H1 (cell line): ENCODE measurements at regions not wholly inside any gene's neighbourhood (a gene's known extent, or its start where the extent isn't known, plus 50 kb on each side); places are given as distances from the start of the nearest gene placed in this dataset.

Source experiments
- CTCF ChIA-PET: fragments of 300-600 bp; sonication (Branson Sonifier 250); formaldehyde crosslinking; loops from one replicate; lab custom pipeline; 2021; ENCODE audit not compliant: partially characterized antibody; lab: Charles Lee
- POLR2A ChIA-PET: fragments of 300-600 bp; sonication (Branson Sonifier 250); formaldehyde crosslinking; loops from one replicate; lab custom pipeline; 2021; ENCODE audit warnings: inconsistent platforms; ENCODE audit not compliant: partially characterized antibody; lab: Charles Lee
- DNase-seq, 2 experiments: peaks; one replicate each; pipeline versions ENCODE4 v3.0.0 to v3.0.0-alpha.2; 2010 to 2022; ENCODE audit warnings: low spot score in 2 of 2, low read depth in 1 of 2, mixed read lengths in 1 of 2
- FAIRE-seq: peaks from 2 replicates; lab custom pipeline; 2011; peaks lifted over from hg19 to GRCh38; lab: Jason Lieb, UNC
- H2AFZ ChIP-seq: 2 replicates; pipeline ENCODE4 v1.8.1; 2012; ENCODE audit warnings: low read length, inconsistent platforms
- H2AK5ac ChIP-seq: 2 replicates; pipeline ENCODE4 v1.6.1; 2013; ENCODE audit warnings: low read depth, low read length
- H2BK120ac ChIP-seq: replicated peaks from 2 replicates; pipeline ENCODE3; 2013; ENCODE audit warnings: low read depth, low read length, inconsistent platforms
- H2BK12ac ChIP-seq: 2 replicates; pipeline ENCODE4 v1.6.1; 2013; ENCODE audit warnings: low read depth, low read length
- H2BK15ac ChIP-seq: 2 replicates; pipeline ENCODE4 v1.6.1; 2013; ENCODE audit warnings: low read length
- H2BK20ac ChIP-seq: 2 replicates; pipeline ENCODE4 v1.6.1; 2013; ENCODE audit warnings: low read length
- H2BK5ac ChIP-seq: 2 replicates; pipeline ENCODE4 v1.6.1; 2013; ENCODE audit warnings: low read depth, low read length
- H3K14ac ChIP-seq: 2 replicates; pipeline ENCODE4 v1.6.1; 2013; ENCODE audit warnings: inconsistent platforms; ENCODE audit not compliant: insufficient read length
- H3K18ac ChIP-seq: 2 replicates; pipeline ENCODE4 v1.6.1; 2013; ENCODE audit warnings: low read length; ENCODE audit errors: extremely low read depth
- H3K23ac ChIP-seq: 2 replicates; pipeline ENCODE4 v1.6.1; 2013; ENCODE audit warnings: inconsistent platforms; ENCODE audit not compliant: insufficient read length
- H3K23me2 ChIP-seq: 2 replicates; pipeline ENCODE4 v1.6.1; 2013; ENCODE audit warnings: low read depth, low read length
- H3K27ac ChIP-seq: 2 replicates; pipeline ENCODE4 v1.6.1; 2011; ENCODE audit warnings: low read depth, low read length, inconsistent platforms
- H3K27me3 ChIP-seq, 4 experiments: replicated peaks in 1 of 4; 1 replicate in 1 of 4; 2 replicates in 3 of 4; pipeline versions ENCODE4 v1.6.1 to v1.8.1; 2011 to 2013; ENCODE audit warnings: low read length in 3 of 4, mild to moderate bottlenecking in 3 of 4, inconsistent platforms in 2 of 4, mixed read lengths in 2 of 4, moderate library complexity in 1 of 4; ENCODE audit not compliant: control insufficient read depth in 3 of 4, insufficient read depth in 3 of 4; ENCODE audit errors: extremely low read depth in 1 of 4
- H3K36me3 ChIP-seq, 4 experiments: 2 replicates each; pipeline versions ENCODE4 v1.6.1 to v1.8.1; 2011 to 2013; ENCODE audit warnings: mild to moderate bottlenecking in 4 of 4, low read length in 3 of 4, moderate library complexity in 2 of 4, control low read depth in 1 of 4, inconsistent platforms in 1 of 4; ENCODE audit not compliant: insufficient read depth in 4 of 4, control insufficient read depth in 2 of 4
- H3K4ac ChIP-seq: replicated peaks from 2 replicates; pipeline ENCODE3; 2013; ENCODE audit warnings: low read length, low read depth, mixed read lengths, inconsistent platforms; ENCODE audit not compliant: insufficient read length
- H3K4me1 ChIP-seq, 4 experiments: replicated peaks in 1 of 4; 1 replicate in 1 of 4; 2 replicates in 3 of 4; pipeline versions ENCODE4 v1.6.1 to v1.8.1; 2011 to 2013; ENCODE audit warnings: low read length in 3 of 4, inconsistent platforms in 2 of 4, mixed read lengths in 1 of 4; ENCODE audit not compliant: insufficient read depth in 4 of 4, control insufficient read depth in 3 of 4
- H3K4me2 ChIP-seq, 2 experiments: 2 replicates each; pipeline versions ENCODE4 v1.6.1 to v1.8.1; 2011 to 2013; ENCODE audit warnings: low read depth in 2 of 2, low read length in 2 of 2, control low read depth in 1 of 2, inconsistent platforms in 1 of 2, mild to moderate bottlenecking in 1 of 2; ENCODE audit not compliant: insufficient read depth in 1 of 2
- H3K4me3 ChIP-seq, 4 experiments: fragments of 200-600, 300-600 bp in 1 of 4; sonication (generic), shearing (Covaris generic), sonication (Bioruptor Twin) in 1 of 4; 2 replicates each; pipeline versions ENCODE4 v1.5.1 to v1.8.1; 2011 to 2016; ENCODE audit warnings: low read length in 4 of 4, low read depth in 3 of 4, control low read depth in 2 of 4, inconsistent platforms in 2 of 4, mild to moderate bottlenecking in 2 of 4, mixed read lengths in 1 of 4, moderate library complexity in 1 of 4; ENCODE audit not compliant: insufficient read depth in 2 of 4; ENCODE audit errors: extremely low read depth in 1 of 4
- H3K56ac ChIP-seq: replicated peaks from 2 replicates; pipeline ENCODE3; 2013; ENCODE audit warnings: low read depth, mild to moderate bottlenecking, mixed read lengths, low read length, inconsistent platforms; ENCODE audit not compliant: insufficient read length
- H3K79me1 ChIP-seq: 2 replicates; pipeline ENCODE4 v1.6.1; 2013; ENCODE audit warnings: low read depth, low read length, control low read depth
- H3K79me2 ChIP-seq, 2 experiments: 2 replicates each; pipeline versions ENCODE4 v1.6.1 to v1.8.1; 2012 to 2013; ENCODE audit warnings: low read length in 2 of 2, mild to moderate bottlenecking in 2 of 2, inconsistent platforms in 1 of 2; ENCODE audit not compliant: insufficient read depth in 2 of 2, control insufficient read depth in 1 of 2
- H3K9ac ChIP-seq, 4 experiments: replicated peaks in 1 of 4; 1 replicate in 1 of 4; 2 replicates in 3 of 4; pipeline versions ENCODE4 v1.6.1 to v1.8.1; 2011 to 2013; ENCODE audit warnings: low read depth in 3 of 4, low read length in 3 of 4, control low read depth in 2 of 4, mild to moderate bottlenecking in 2 of 4, moderate library complexity in 2 of 4, inconsistent platforms in 1 of 4; ENCODE audit errors: extremely low read depth in 1 of 4
- H3K9me3 ChIP-seq, 2 experiments: 2 replicates each; pipeline versions ENCODE4 v1.6.1 to v1.8.1; 2012 to 2013; ENCODE audit warnings: mild to moderate bottlenecking in 2 of 2, moderate library complexity in 2 of 2, control low read depth in 1 of 2, inconsistent platforms in 1 of 2, low read depth in 1 of 2, low read length in 1 of 2, mixed read lengths in 1 of 2; ENCODE audit not compliant: insufficient read depth in 2 of 2
- H4K20me1 ChIP-seq, 2 experiments: replicated peaks in 1 of 2; 2 replicates each; pipeline versions ENCODE3 to v1.8.1; 2011 to 2013; ENCODE audit warnings: inconsistent platforms in 2 of 2, low read length in 2 of 2, mild to moderate bottlenecking in 1 of 2; ENCODE audit not compliant: insufficient read depth in 2 of 2, control insufficient read depth in 1 of 2
- H4K5ac ChIP-seq: 2 replicates; pipeline ENCODE4 v1.6.1; 2013; ENCODE audit warnings: low read length, low read depth, mixed read lengths, inconsistent platforms; ENCODE audit not compliant: insufficient read length
- H4K8ac ChIP-seq: 2 replicates; pipeline ENCODE4 v1.8.0; 2013; ENCODE audit warnings: mild to moderate bottlenecking, moderate library complexity, low read length, inconsistent platforms; ENCODE audit not compliant: insufficient read depth; ENCODE audit errors: extremely low read depth
- H4K91ac ChIP-seq: replicated peaks from 2 replicates; pipeline ENCODE3; 2013; ENCODE audit warnings: low read length, mixed read lengths, inconsistent platforms; ENCODE audit not compliant: insufficient read length
- BCL11A ChIP-seq, 2 experiments: IDR thresholded peaks; one replicate each; pipeline ENCODE4 v1.6.1; 2011; ENCODE audit warnings: low read depth in 2 of 2, low read length in 2 of 2, mild to moderate bottlenecking in 2 of 2
- BRCA1 ChIP-seq: IDR thresholded peaks from 2 replicates; pipeline ENCODE4 v1.6.1; 2012; ENCODE audit warnings: low read depth, low read length, improper control_type of control experiment
- CEBPB ChIP-seq: IDR thresholded peaks from 2 replicates; pipeline ENCODE4 v1.6.1; 2012; ENCODE audit warnings: low read depth, low read length
- CHD2 ChIP-seq: IDR thresholded peaks from 2 replicates; pipeline ENCODE4 v1.6.1; 2012; ENCODE audit warnings: low read length, improper control_type of control experiment
- CREB1 ChIP-seq: IDR thresholded peaks from 2 replicates; pipeline ENCODE4 v1.6.1; 2012; ENCODE audit warnings: inconsistent platforms
- GTF2F1 ChIP-seq: IDR thresholded peaks from 2 replicates; pipeline ENCODE4 v1.6.1; 2012; ENCODE audit warnings: low read depth, low read length, improper control_type of control experiment, borderline replicate concordance
- JUN ChIP-seq: IDR thresholded peaks from 2 replicates; pipeline ENCODE4 v1.6.1; 2011; ENCODE audit warnings: low read depth, mild to moderate bottlenecking, improper control_type of control experiment, low read length
- JUND ChIP-seq: IDR thresholded peaks from 2 replicates; pipeline ENCODE4 v1.6.1; 2011; ENCODE audit warnings: mild to moderate bottlenecking, improper control_type of control experiment, low read length
- KDM4A ChIP-seq: IDR thresholded peaks from one replicate; pipeline ENCODE4 v1.7.1; 2012; ENCODE audit warnings: low read depth, mild to moderate bottlenecking, moderate library complexity, low read length, inconsistent platforms; ENCODE audit not compliant: severe bottlenecking
- MAFK ChIP-seq: IDR thresholded peaks from 2 replicates; pipeline ENCODE4 v1.6.1; 2012; ENCODE audit warnings: low read depth, mild to moderate bottlenecking, improper control_type of control experiment, low read length
- NRF1 ChIP-seq: IDR thresholded peaks from 2 replicates; pipeline ENCODE4 v1.6.1; 2011; ENCODE audit warnings: mild to moderate bottlenecking, low read depth, low read length, improper control_type of control experiment
- PHF8 ChIP-seq: fragments of 200-600 bp; sonication (generic); conservative IDR thresholded peaks from 2 replicates; pipeline ENCODE4 v1.7.1; 2012; ENCODE audit warnings: low read depth, mild to moderate bottlenecking, inconsistent platforms, low read length, moderate library complexity
- POLR2A ChIP-seq, 2 experiments: IDR thresholded peaks; 1 replicate in 1 of 2; 2 replicates in 1 of 2; pipeline ENCODE4 v1.6.1; 2011; ENCODE audit warnings: low read depth in 2 of 2, low read length in 2 of 2, mild to moderate bottlenecking in 2 of 2; ENCODE audit errors: control extremely low read depth in 1 of 2
- SRF ChIP-seq: IDR thresholded peaks from 2 replicates; pipeline ENCODE4 v1.6.1; 2011; ENCODE audit warnings: mild to moderate bottlenecking, low read depth, low read length, moderate library complexity
- TAF1 ChIP-seq: IDR thresholded peaks from 2 replicates; pipeline ENCODE4 v1.6.1; 2011; ENCODE audit warnings: mild to moderate bottlenecking, low read depth, low read length
- WGBS, 2 experiments: shearing (Covaris generic) in 1 of 2; methylation state at CpG; one replicate each; pipeline versions ENCODE4 v1.1.6 to v1.1.7; 2013 to 2015; ENCODE audit warnings: low lambda C conversion rate in 2 of 2, mixed read lengths in 2 of 2, inconsistent platforms in 1 of 2, low coverage in 1 of 2, missing lambda C conversion rate in 1 of 2; ENCODE audit not compliant: insufficient replicate concordance in 2 of 2, insufficient coverage in 1 of 2, insufficient read length in 1 of 2; ENCODE audit errors: extremely low coverage in 1 of 2, missing lambda C conversion rate in 1 of 2; 5-methylcytosine and 5-hydroxymethylcytosine counted together
- TF ChIP-seq, protein P1 (sequence below): IDR thresholded peaks from 2 replicates; pipeline ENCODE4 v1.6.1; 2011; ENCODE audit warnings: low read depth, mild to moderate bottlenecking, low read length; ENCODE audit not compliant: insufficient read depth

DNA sequence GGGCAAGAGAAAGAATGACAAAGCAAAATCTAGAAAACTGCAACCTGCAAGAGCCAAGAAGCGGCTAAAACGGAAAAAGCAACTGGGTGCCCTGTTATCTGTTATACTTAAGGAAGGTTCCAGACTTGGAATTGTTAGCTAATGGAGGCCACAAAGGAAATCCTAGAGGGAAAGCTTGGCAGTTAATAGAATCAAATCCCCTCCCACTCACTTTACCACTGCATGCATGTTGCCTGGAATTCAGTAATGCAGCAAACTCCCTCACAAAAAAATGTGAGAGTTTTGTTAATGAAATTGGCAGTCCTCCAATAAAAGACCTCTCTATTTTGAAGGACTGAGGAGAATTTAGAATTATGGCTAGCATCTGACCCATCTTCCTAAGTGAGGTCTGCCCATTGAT, 164.2 kb upstream of the SOX5 start:
- Histone ChIP-seq H4K91ac (no peak overlapping the region), H3K4me2 (no peak overlapping the region), H3K14ac (no peak overlapping the region), H3K23ac (no peak overlapping the region), H3K36me3 (no peaks in the 10 kb centered on the region), H2AFZ (no peak overlapping the region), H4K5ac (no peak overlapping the region), H3K4me3 (no peak overlapping the region), H3K79me1 (no peaks in the 10 kb centered on the region), H3K27ac (no peak overlapping the region), H2BK120ac (no peak overlapping the region), H2BK12ac (no peak overlapping the region), H2BK20ac (no peak overlapping the region), H3K27me3 (no peaks in the 10 kb centered on the region), H3K18ac (no peak overlapping the region), H4K8ac (no peak overlapping the region), H2BK5ac (no peak overlapping the region), H3K4ac (no peak overlapping the region), H3K9me3 (no peaks in the 10 kb centered on the region), H2AK5ac (no peak overlapping the region), H3K4me1 (no peaks in the 10 kb centered on the region), H4K20me1 (no peaks in the 10 kb centered on the region), H3K23me2 (no peaks in the 10 kb centered on the region), H3K56ac (no peak overlapping the region), H3K79me2 (no peaks in the 10 kb centered on the region), H2BK15ac (no peak overlapping the region), H3K9ac (no peak overlapping the region)
- CTCF ChIA-PET = interaction anchor here (0.6 kb wide), 1 partner anchor 239 kb away, joined by 4 read pairs; no protein-coding TSS in a partner anchor
- 88% methylated on average over 2 of the region's 2 CpGs; no CpG with 5 or more reads in 1 of the 2 experiments for WGBS, 2 experiments
- DNase-seq = no peak
- no peak for FAIRE-seq
- POLR2A ChIA-PET = no interaction called here
- no peak for TF ChIP-seq JUND
- no peak for TF ChIP-seq CEBPB
- TF ChIP-seq SRF = no peak
- no peak for TF ChIP-seq MAFK
- TF ChIP-seq GTF2F1 = no peak
- TF ChIP-seq BRCA1 = no peak
- TF ChIP-seq, protein P1, sequence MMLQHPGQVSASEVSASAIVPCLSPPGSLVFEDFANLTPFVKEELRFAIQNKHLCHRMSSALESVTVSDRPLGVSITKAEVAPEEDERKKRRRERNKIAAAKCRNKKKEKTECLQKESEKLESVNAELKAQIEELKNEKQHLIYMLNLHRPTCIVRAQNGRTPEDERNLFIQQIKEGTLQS = no peak
- no peak for TF ChIP-seq KDM4A
- no peak for TF ChIP-seq POLR2A (IDR thresholded peaks at IDR 0.05; ENCODE audit: control extremely low read depth in 1 of 2, low read depth in 2 of 2, low read length in 2 of 2)
- no peak for TF ChIP-seq CREB1
- TF ChIP-seq BCL11A (IDR thresholded peaks at IDR 0.05; ENCODE audit: low read depth in 2 of 2, low read length in 2 of 2) = no peak
- no peak for TF ChIP-seq JUN
- no peak for TF ChIP-seq PHF8
- TF ChIP-seq TAF1 = no peak
- TF ChIP-seq CHD2 = no peak
- no peak for TF ChIP-seq NRF1
